ENCODE measurements at regions not wholly inside any gene's neighbourhood (a gene's known extent, or its start where the extent isn't known, plus 50 kb on each side); places are given as distances from the start of the nearest gene placed in this dataset.

GRCh38 chr9:75728391-75728790 lies 162.1 kb upstream of the PCSK5 start:
- Mint-ChIP-seq H3K4me3 (no peak overlapping the region), H3K9me3 (ENCODE audit: insufficient read depth) (peaks cover 7% of the 10 kb centered on the region), H3K27ac (no peak overlapping the region), H3K27me3 (no peaks in the 10 kb centered on the region), H3K4me1 (no peaks in the 10 kb centered on the region)
- H2AFZ ChIP-seq (ENCODE audit: insufficient read depth, low read depth, low read length, poor library complexity, severe bottlenecking): no peak overlapping the region
- H3K27ac ChIP-seq (ENCODE audit: low read length in 2 of 2): no peak overlapping the region
- DNase-seq (no peak), ATAC-seq (ENCODE audit: low read depth) (no peak)
- H3K79me2 ChIP-seq (ENCODE audit: control insufficient read depth, insufficient read depth, low read length): no peaks in the 10 kb centered on the region
- ChIA-PET CTCF (no interaction called here), POLR2A (no interaction called here)
- TF ChIP-seq CTCF (IDR thresholded peaks at IDR 0.05): no peak
- TF ChIP-seq EZH2 (IDR thresholded peaks at IDR 0.05; ENCODE audit: borderline replicate concordance, insufficient read depth, low read depth, low read length, poor library complexity, severe bottlenecking): no peak
- no peaks in the 10 kb centered on the region for H3K9me3 ChIP-seq (ENCODE audit: control extremely low read depth in 1 of 3, control insufficient read depth in 2 of 3, insufficient read depth in 1 of 3, low read length in 2 of 3)
- no peaks in the 10 kb centered on the region for H3K27me3 ChIP-seq (replicated peaks in 1 of 4; ENCODE audit: control extremely low read depth in 1 of 4, control insufficient read depth in 3 of 4, insufficient read depth in 4 of 4, low read length in 3 of 4)
- H3K9ac ChIP-seq (ENCODE audit: low read length): no peak overlapping the region
- no CpG with 5 or more reads among the region's 1 CpG for WGBS (ENCODE audit: insufficient coverage)
- H3K4me1 ChIP-seq (ENCODE audit: control insufficient read depth in 2 of 2, insufficient read depth in 2 of 2, low read length in 2 of 2): no peaks in the 10 kb centered on the region
- intact Hi-C loops (cut with micrococcal nuclease): no loop called here
- no peaks in the 10 kb centered on the region for H4K20me1 ChIP-seq (ENCODE audit: control insufficient read depth, insufficient read depth, low read length, poor library complexity, severe bottlenecking)
- no peaks in the 10 kb centered on the region for H3K36me3 ChIP-seq (replicated peaks in 1 of 2; ENCODE audit: control extremely low read depth in 1 of 2, control insufficient read depth in 1 of 2, extremely low read depth in 1 of 2, insufficient read depth in 2 of 2, low read length in 1 of 2)
- no peak overlapping the region for H3K4me3 ChIP-seq (ENCODE audit: control extremely low read depth in 1 of 5, extremely low read depth in 1 of 5, insufficient read depth in 1 of 5, low read depth in 2 of 5, low read length in 4 of 5)
- H3K4me2 ChIP-seq (replicated peaks; ENCODE audit: low read depth, low read length, poor library complexity, severe bottlenecking): no peak overlapping the region

GRCh38 chr9:75734802-75735201 lies 155.7 kb upstream of the PCSK5 start:
- no peak overlapping the region for H2AFZ ChIP-seq (ENCODE audit: insufficient read depth, low read depth, low read length, poor library complexity, severe bottlenecking)
- no peak overlapping the region for H3K4me2 ChIP-seq (replicated peaks; ENCODE audit: low read depth, low read length, poor library complexity, severe bottlenecking)
- ATAC-seq (ENCODE audit: low read depth) (no peak), DNase-seq (no peak)
- CTCF ChIA-PET: no interaction called here
- Mint-ChIP-seq H3K27ac (no peak overlapping the region), H3K9me3 (ENCODE audit: insufficient read depth) (peaks cover 4% of the 10 kb centered on the region), H3K4me1 (no peaks in the 10 kb centered on the region), H3K4me3 (no peak overlapping the region), H3K27me3 (no peaks in the 10 kb centered on the region)
- TF ChIP-seq CTCF (IDR thresholded peaks at IDR 0.05) (no peak), EZH2 (IDR thresholded peaks at IDR 0.05; ENCODE audit: borderline replicate concordance, insufficient read depth, low read depth, low read length, poor library complexity, severe bottlenecking) (no peak)
- H3K36me3 ChIP-seq (replicated peaks in 1 of 2; ENCODE audit: control extremely low read depth in 1 of 2, control insufficient read depth in 1 of 2, extremely low read depth in 1 of 2, insufficient read depth in 2 of 2, low read length in 1 of 2): no peaks in the 10 kb centered on the region
- intact Hi-C loops (cut with micrococcal nuclease): no loop called here
- WGBS (ENCODE audit: insufficient coverage): no CpG with 5 or more reads among the region's 3 CpGs
- no peaks in the 10 kb centered on the region for H3K4me1 ChIP-seq (ENCODE audit: control insufficient read depth in 2 of 2, insufficient read depth in 2 of 2, low read length in 2 of 2)
- no peak overlapping the region for H3K27ac ChIP-seq (ENCODE audit: low read length in 2 of 2)
- H4K20me1 ChIP-seq (ENCODE audit: control insufficient read depth, insufficient read depth, low read length, poor library complexity, severe bottlenecking): no peaks in the 10 kb centered on the region
- POLR2A ChIA-PET: no interaction called here
- H3K4me3 ChIP-seq (ENCODE audit: control extremely low read depth in 1 of 5, extremely low read depth in 1 of 5, insufficient read depth in 1 of 5, low read depth in 2 of 5, low read length in 4 of 5): no peak overlapping the region
- no peaks in the 10 kb centered on the region for H3K79me2 ChIP-seq (ENCODE audit: control insufficient read depth, insufficient read depth, low read length)
- no peaks in the 10 kb centered on the region for H3K9me3 ChIP-seq (ENCODE audit: control extremely low read depth in 1 of 3, control insufficient read depth in 2 of 3, insufficient read depth in 1 of 3, low read length in 2 of 3)
- no peak overlapping the region for H3K9ac ChIP-seq (ENCODE audit: low read length)
- no peaks in the 10 kb centered on the region for H3K27me3 ChIP-seq (replicated peaks in 1 of 4; ENCODE audit: control extremely low read depth in 1 of 4, control insufficient read depth in 3 of 4, insufficient read depth in 4 of 4, low read length in 3 of 4)

Data from B cell (primary cell).